Caco-2 (cell line): ENCODE measurements at regions not wholly inside any gene's neighbourhood (a gene's known extent, or its start where the extent isn't known, plus 50 kb on each side); places are given as distances from the start of the nearest gene placed in this dataset.

Experiments
- BruUV-seq: library from RNA; stranded (reverse); fragments of 400-500 nt; replicated peaks from 2 replicates; lab custom pipeline; 2021; lab: Mats Ljungman, UMichigan
- CTCF ChIA-PET: fragments of 300-600 bp; sonication (Branson Sonifier 250); formaldehyde crosslinking; loops from one replicate; lab custom pipeline; 2022; ENCODE audit warnings: antibody characterized with exemption; lab: Charles Lee
- POLR2A ChIA-PET: fragments of 300-600 bp; sonication (Branson Sonifier 250); formaldehyde crosslinking; loops from one replicate; lab custom pipeline; 2022; ENCODE audit warnings: antibody characterized with exemption; lab: Charles Lee
- DNase-seq, 2 experiments: peaks; one replicate each; pipeline versions ENCODE4 v3.0.0 to v3.0.0-alpha.2; 2020 to 2022
- H3K27me3 ChIP-seq: replicated peaks from 2 replicates; pipeline ENCODE4 v1.6.0; 2011; ENCODE audit warnings: low read length; ENCODE audit not compliant: control insufficient read depth, insufficient read depth
- H3K36me3 ChIP-seq: 2 replicates; pipeline ENCODE4 v1.5.1; 2011; ENCODE audit warnings: low read length; ENCODE audit not compliant: control insufficient read depth, insufficient read depth
- H3K4me1 ChIP-seq: fragments of 250-450 bp; sonication (Bioruptor Pico); 2 replicates; pipeline ENCODE4 v1.5.1; 2020; ENCODE audit warnings: mild to moderate bottlenecking
- H3K4me3 ChIP-seq: 2 replicates; pipeline ENCODE4 v1.5.1; 2011; ENCODE audit warnings: low read depth, mild to moderate bottlenecking, control low read depth, low read length
- H3K9me3 ChIP-seq: fragments of 250-450 bp; sonication (Bioruptor Pico); 2 replicates; pipeline ENCODE4 v1.5.1; 2020; ENCODE audit warnings: mild to moderate bottlenecking, moderate library complexity
- H3K27ac Mint-ChIP-seq: one replicate; pipeline ENCODE4 v1.8.0; 2022; ENCODE audit warnings: mixed read lengths; ENCODE audit not compliant: unreplicated experiment
- H3K27me3 Mint-ChIP-seq: one replicate; pipeline ENCODE4 v1.8.0; 2022; ENCODE audit warnings: mixed read lengths; ENCODE audit not compliant: insufficient read depth, unreplicated experiment
- H3K36me3 Mint-ChIP-seq: one replicate; pipeline ENCODE4 v1.8.0; 2022; ENCODE audit warnings: mild to moderate bottlenecking, mixed read lengths; ENCODE audit not compliant: insufficient read depth, unreplicated experiment
- H3K4me1 Mint-ChIP-seq: one replicate; pipeline ENCODE4 v1.8.0; 2022; ENCODE audit warnings: low read depth, mixed read lengths; ENCODE audit not compliant: unreplicated experiment
- H3K4me3 Mint-ChIP-seq: one replicate; pipeline ENCODE4 v1.8.0; 2022; ENCODE audit warnings: mild to moderate bottlenecking, moderate library complexity, mixed read lengths; ENCODE audit not compliant: unreplicated experiment
- H3K9me3 Mint-ChIP-seq: one replicate; pipeline ENCODE4 v1.8.0; 2022; ENCODE audit warnings: mixed read lengths; ENCODE audit not compliant: unreplicated experiment
- intact Hi-C: fragments of 100-400 bp; cut with micrococcal nuclease; formaldehyde crosslinking; loops from one replicate; pipeline ENCODE4 v1.10.0; 2022; ENCODE audit not compliant: unreplicated experiment
- TF ChIP-seq, protein P1 (sequence below), 2 experiments: fragments of 200-600 bp in 1 of 2; IDR thresholded peaks; 1 replicate in 1 of 2; 2 replicates in 1 of 2; pipeline versions ENCODE4 v1.5.1 to v1.8.0; 2011 to 2022; ENCODE audit warnings: antibody characterized with exemption in 1 of 2, control low read depth in 1 of 2, inconsistent platforms in 1 of 2, low read depth in 1 of 2, low read length in 1 of 2, mild to moderate bottlenecking in 1 of 2, moderate library complexity in 1 of 2; ENCODE audit not compliant: insufficient read depth in 1 of 2, severe bottlenecking in 1 of 2, unreplicated experiment in 1 of 2

DNA sequence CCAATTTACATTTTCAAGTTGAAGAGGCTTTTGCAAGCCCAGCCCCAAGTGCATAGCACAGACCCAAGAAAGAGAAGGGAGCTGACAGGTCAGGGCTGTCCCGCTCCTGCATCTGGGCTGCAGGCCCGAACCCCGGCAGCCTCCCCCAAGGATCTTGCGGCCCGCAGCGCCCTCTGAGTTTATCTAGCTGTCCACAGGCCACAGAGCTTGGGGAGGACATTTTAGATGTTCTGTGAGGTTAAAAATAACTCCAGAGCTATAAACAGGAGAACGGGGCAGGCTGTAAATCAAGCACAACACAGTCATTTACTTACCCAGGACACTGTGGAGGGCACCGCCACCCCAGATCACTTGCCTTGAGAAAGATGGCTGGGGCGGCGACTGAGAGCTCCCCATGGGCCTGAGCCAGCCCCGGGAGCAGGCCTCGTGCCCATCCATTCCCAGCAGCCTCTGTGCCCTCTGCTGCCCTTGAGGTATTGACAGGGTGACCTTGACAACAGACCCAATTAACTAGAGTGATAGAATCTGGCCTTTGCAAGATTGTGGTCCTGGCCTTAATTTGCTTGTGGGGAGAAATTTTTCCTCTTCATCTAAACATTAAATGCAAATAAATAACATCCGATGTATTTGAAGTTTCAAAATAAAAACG, 563.0 kb downstream of the TCERG1L start:
- H3K9me3 ChIP-seq = no peaks in the 10 kb centered on the region
- H3K4me1 Mint-ChIP-seq = no peaks in the 10 kb centered on the region
- no peak overlapping the region for H3K4me3 ChIP-seq
- no peaks in the 10 kb centered on the region for H3K9me3 Mint-ChIP-seq
- H3K27me3 ChIP-seq = no peaks in the 10 kb centered on the region
- POLR2A ChIA-PET = no interaction called here
- H3K27ac Mint-ChIP-seq = no peak overlapping the region
- TF ChIP-seq, protein P1, sequence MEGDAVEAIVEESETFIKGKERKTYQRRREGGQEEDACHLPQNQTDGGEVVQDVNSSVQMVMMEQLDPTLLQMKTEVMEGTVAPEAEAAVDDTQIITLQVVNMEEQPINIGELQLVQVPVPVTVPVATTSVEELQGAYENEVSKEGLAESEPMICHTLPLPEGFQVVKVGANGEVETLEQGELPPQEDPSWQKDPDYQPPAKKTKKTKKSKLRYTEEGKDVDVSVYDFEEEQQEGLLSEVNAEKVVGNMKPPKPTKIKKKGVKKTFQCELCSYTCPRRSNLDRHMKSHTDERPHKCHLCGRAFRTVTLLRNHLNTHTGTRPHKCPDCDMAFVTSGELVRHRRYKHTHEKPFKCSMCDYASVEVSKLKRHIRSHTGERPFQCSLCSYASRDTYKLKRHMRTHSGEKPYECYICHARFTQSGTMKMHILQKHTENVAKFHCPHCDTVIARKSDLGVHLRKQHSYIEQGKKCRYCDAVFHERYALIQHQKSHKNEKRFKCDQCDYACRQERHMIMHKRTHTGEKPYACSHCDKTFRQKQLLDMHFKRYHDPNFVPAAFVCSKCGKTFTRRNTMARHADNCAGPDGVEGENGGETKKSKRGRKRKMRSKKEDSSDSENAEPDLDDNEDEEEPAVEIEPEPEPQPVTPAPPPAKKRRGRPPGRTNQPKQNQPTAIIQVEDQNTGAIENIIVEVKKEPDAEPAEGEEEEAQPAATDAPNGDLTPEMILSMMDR (IDR thresholded peaks at IDR 0.05; ENCODE audit: insufficient read depth in 1 of 2, low read depth in 1 of 2, low read length in 1 of 2, severe bottlenecking in 1 of 2, unreplicated experiment in 1 of 2) = no peak
- intact Hi-C loops = no loop called here
- no peaks in the 10 kb centered on the region for H3K36me3 ChIP-seq
- BruUV-seq = no TSS peak
- no peaks in the 10 kb centered on the region for H3K36me3 Mint-ChIP-seq
- H3K4me3 Mint-ChIP-seq = no peak overlapping the region
- no peaks in the 10 kb centered on the region for H3K4me1 ChIP-seq
- CTCF ChIA-PET = no interaction called here
- DNase-seq = no peak
- peaks cover 9% of the 10 kb centered on the region for H3K27me3 Mint-ChIP-seq

DNA sequence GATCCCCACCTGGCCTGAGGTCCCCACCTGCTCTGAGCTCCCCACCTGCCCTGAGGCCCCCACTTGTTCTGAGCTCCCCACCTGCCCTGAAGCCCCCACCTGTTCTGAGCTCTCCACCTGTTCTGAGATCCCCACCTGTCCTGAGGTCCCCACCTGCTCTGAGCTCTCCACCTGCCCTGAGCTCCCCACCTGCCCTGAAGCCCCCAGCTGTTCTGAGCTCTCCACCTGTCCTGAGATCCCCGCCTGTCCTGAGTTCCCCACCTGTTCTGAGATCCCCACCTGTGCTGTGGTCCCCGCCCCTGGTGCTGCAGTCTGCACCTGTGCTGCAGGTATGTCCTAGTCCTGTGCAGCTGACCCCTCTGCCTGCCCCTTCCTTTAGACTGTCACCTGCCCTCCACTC, 561.6 kb downstream of the TCERG1L start:
- H3K4me1 Mint-ChIP-seq = no peaks in the 10 kb centered on the region
- ChIA-PET CTCF (no interaction called here), POLR2A (no interaction called here)
- BruUV-seq = no TSS peak
- H3K9me3 ChIP-seq = no peaks in the 10 kb centered on the region; the same call in 1 of the 2 replicates
- intact Hi-C loops = no loop called here
- no peaks in the 10 kb centered on the region for H3K36me3 ChIP-seq
- H3K4me3 ChIP-seq = no peak overlapping the region
- H3K27me3 ChIP-seq = no peaks in the 10 kb centered on the region
- H3K9me3 Mint-ChIP-seq = peaks cover 8% of the 10 kb centered on the region
- no peaks in the 10 kb centered on the region for H3K4me1 ChIP-seq
- DNase-seq = peak in 1 of 2 experiments; percentile 14
- peaks cover 2% of the 10 kb centered on the region for H3K27me3 Mint-ChIP-seq
- TF ChIP-seq, protein P1 (IDR thresholded peaks at IDR 0.05; ENCODE audit: insufficient read depth in 1 of 2, low read depth in 1 of 2, low read length in 1 of 2, severe bottlenecking in 1 of 2, unreplicated experiment in 1 of 2) = no peak
- H3K4me3 Mint-ChIP-seq = no peak overlapping the region
- H3K36me3 Mint-ChIP-seq = no peaks in the 10 kb centered on the region
- no peak overlapping the region for H3K27ac Mint-ChIP-seq

DNA sequence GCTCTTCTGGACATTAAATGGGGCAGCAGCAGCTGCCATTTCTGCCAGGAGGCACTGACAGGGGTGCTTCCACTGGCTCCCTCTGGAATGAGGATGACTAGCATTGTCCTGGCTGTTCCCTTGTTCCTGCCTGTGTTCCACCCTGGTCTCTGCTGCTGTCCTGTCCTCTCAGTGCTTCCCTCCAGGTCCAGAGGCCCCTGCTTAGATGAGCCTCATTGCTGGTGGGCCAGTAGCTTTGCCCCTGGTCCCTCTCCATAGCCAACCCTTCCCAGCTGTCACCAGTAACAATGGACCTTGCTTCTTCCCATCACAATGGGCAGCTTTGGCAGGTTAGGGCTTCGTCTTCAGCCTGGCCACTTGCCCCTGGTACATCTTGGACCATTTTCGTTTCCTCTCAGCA, 561.1 kb downstream of the TCERG1L start:
- Mint-ChIP-seq H3K4me3 (no peak overlapping the region), H3K36me3 (no peaks in the 10 kb centered on the region), H3K27me3 (peaks cover 2% of the 10 kb centered on the region), H3K27ac (no peak overlapping the region), H3K4me1 (no peaks in the 10 kb centered on the region), H3K9me3 (peaks cover 14% of the 10 kb centered on the region)
- H3K9me3 ChIP-seq = no peaks in the 10 kb centered on the region; the same call in 1 of the 2 replicates
- CTCF ChIA-PET = no interaction called here
- DNase-seq = no peak
- intact Hi-C loops = no loop called here
- no peaks in the 10 kb centered on the region for H3K36me3 ChIP-seq
- BruUV-seq = no TSS peak
- no peaks in the 10 kb centered on the region for H3K27me3 ChIP-seq
- H3K4me3 ChIP-seq = no peak overlapping the region
- POLR2A ChIA-PET = no interaction called here
- TF ChIP-seq, protein P1 (IDR thresholded peaks at IDR 0.05; ENCODE audit: insufficient read depth in 1 of 2, low read depth in 1 of 2, low read length in 1 of 2, severe bottlenecking in 1 of 2, unreplicated experiment in 1 of 2) = no peak
- H3K4me1 ChIP-seq = no peaks in the 10 kb centered on the region
